ENCODE measurements at regions not wholly inside any gene's neighbourhood (a gene's known extent, or its start where the extent isn't known, plus 50 kb on each side); places are given as distances from the start of the nearest gene placed in this dataset.
A peak's percentile ranks its signal among the peaks of the same experiment; 100 is the strongest.

DNA sequence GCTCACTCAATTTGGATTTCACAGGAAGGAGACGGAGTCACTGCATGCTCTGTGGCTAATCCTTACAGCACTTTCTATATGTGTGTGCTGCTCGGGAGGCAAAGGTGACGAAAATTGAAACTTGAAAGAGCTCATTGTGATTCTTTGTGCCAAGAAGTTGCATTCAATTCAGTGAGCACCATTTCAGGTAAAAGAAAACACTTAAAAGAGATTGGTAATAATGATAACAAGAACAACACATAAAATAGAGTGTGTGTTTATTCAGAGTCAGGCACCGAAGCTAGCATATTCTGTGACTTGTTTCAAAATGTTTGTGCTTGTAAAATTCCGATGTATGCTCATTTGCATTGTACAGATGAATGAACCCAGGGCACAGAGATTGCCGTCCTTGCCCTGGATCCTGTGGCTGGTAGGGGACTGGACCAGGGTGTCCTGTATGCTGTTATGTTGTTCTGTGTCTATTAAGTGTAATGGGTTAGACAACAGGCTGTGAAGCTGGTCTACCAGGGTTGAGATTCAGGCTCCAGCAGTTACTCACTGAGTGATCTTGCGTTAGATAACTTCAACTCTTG is 193.3 kb upstream of the PROK2 start:
- DNase-seq, result peak in 1 of 2 donors; percentile 15
- no peaks in the 10 kb centered on the region for H3K36me3 ChIP-seq (ENCODE audit: control insufficient read depth, insufficient read depth, low read length)
- peaks cover 23% of the 10 kb centered on the region for H3K4me1 ChIP-seq (ENCODE audit: control insufficient read depth, insufficient read depth, low read length)
- H3K9me3 ChIP-seq (ENCODE audit: control insufficient read depth, low read depth, low read length), result no peaks in the 10 kb centered on the region
- H3K27me3 ChIP-seq (ENCODE audit: control insufficient read depth, insufficient read depth, low read length), result peaks cover 9% of the 10 kb centered on the region
- H3K27ac ChIP-seq (ENCODE audit: low read length), result peak overlapping the region; percentile 86
- WGBS (ENCODE audit: insufficient coverage, low lambda C conversion rate), result no CpG with 5 or more reads among the region's 7 CpGs
- no peak overlapping the region for H3K4me3 ChIP-seq (ENCODE audit: low read length)

DNA sequence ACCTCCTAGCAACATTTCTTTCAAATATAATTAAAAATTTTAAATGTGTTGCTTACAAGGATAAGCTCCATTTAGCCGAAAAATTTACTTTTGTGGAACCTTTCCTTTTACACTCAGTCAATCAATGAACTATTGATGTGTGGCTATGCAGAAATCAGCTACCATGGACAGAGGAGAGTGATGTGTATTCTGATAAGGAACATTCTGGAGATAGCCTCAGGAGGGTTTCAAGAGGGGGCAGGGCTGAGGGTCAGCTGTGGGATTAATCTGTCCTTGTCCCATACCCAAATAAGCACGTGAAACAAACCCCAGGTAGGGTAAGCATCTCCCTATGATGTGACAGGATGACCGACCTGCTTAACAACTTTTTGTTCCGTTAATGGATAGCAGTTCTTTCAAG is 192.6 kb upstream of the PROK2 start:
- no peaks in the 10 kb centered on the region for H3K9me3 ChIP-seq (ENCODE audit: control insufficient read depth, low read depth, low read length)
- DNase-seq, result no peak
- H3K4me3 ChIP-seq (ENCODE audit: low read length), result no peak overlapping the region
- H3K27me3 ChIP-seq (ENCODE audit: control insufficient read depth, insufficient read depth, low read length), result peaks cover 9% of the 10 kb centered on the region
- H3K4me1 ChIP-seq (ENCODE audit: control insufficient read depth, insufficient read depth, low read length), result peaks cover 18% of the 10 kb centered on the region
- no peaks in the 10 kb centered on the region for H3K36me3 ChIP-seq (ENCODE audit: control insufficient read depth, insufficient read depth, low read length)
- WGBS (ENCODE audit: insufficient coverage, low lambda C conversion rate), result 67% methylated on average over 1 of the region's 4 CpGs
- H3K27ac ChIP-seq (ENCODE audit: low read length), result no peak overlapping the region

GRCh38 chr3:71975573-71975972 is 190.6 kb upstream of the PROK2 start:
- Histone ChIP-seq H3K36me3 (ENCODE audit: control insufficient read depth, insufficient read depth, low read length) (no peaks in the 10 kb centered on the region), H3K9me3 (ENCODE audit: control insufficient read depth, low read depth, low read length) (no peaks in the 10 kb centered on the region), H3K4me3 (ENCODE audit: low read length) (no peak overlapping the region), H3K27ac (ENCODE audit: low read length) (no peak overlapping the region), H3K4me1 (ENCODE audit: control insufficient read depth, insufficient read depth, low read length) (peaks cover 13% of the 10 kb centered on the region), H3K27me3 (ENCODE audit: control insufficient read depth, insufficient read depth, low read length) (peaks cover 11% of the 10 kb centered on the region)
- WGBS (ENCODE audit: insufficient coverage, low lambda C conversion rate), result no CpG with 5 or more reads among the region's 2 CpGs
- DNase-seq, result no peak

DNA sequence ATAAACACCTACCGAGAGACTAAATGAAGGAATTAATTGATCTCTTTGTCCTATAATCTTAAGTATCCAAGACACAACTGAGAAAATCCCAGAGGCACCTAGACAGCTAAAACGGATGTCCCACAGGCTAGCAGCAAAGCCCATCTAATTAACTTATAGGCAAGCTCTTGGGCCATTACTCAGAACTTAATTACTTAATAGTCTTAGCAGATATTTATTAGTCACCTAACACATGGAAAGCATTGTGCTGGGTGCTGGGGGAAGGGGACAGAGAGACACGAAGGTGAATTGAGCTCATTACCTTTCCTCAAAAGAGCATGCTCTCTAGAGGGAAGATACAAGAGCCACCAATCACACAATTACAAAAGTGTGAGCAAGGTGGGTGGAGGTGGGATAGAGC is 189.8 kb upstream of the PROK2 start:
- no peaks in the 10 kb centered on the region for H3K9me3 ChIP-seq (ENCODE audit: control insufficient read depth, low read depth, low read length)
- H3K4me1 ChIP-seq (ENCODE audit: control insufficient read depth, insufficient read depth, low read length), result peaks cover 13% of the 10 kb centered on the region
- peaks cover 13% of the 10 kb centered on the region for H3K27me3 ChIP-seq (ENCODE audit: control insufficient read depth, insufficient read depth, low read length)
- no peak for DNase-seq
- H3K27ac ChIP-seq (ENCODE audit: low read length), result no peak overlapping the region
- H3K36me3 ChIP-seq (ENCODE audit: control insufficient read depth, insufficient read depth, low read length), result no peaks in the 10 kb centered on the region
- no peak overlapping the region for H3K4me3 ChIP-seq (ENCODE audit: low read length)
- WGBS (ENCODE audit: insufficient coverage, low lambda C conversion rate), result 90% methylated on average over 2 of the region's 3 CpGs

- no peaks in the 10 kb centered on the region for H3K36me3 ChIP-seq (ENCODE audit: control insufficient read depth, insufficient read depth, low read length)
- H3K4me1 ChIP-seq (ENCODE audit: control insufficient read depth, insufficient read depth, low read length), result peaks cover 9% of the 10 kb centered on the region
- no peaks in the 10 kb centered on the region for H3K9me3 ChIP-seq (ENCODE audit: control insufficient read depth, low read depth, low read length)
- peaks cover 18% of the 10 kb centered on the region for H3K27me3 ChIP-seq (ENCODE audit: control insufficient read depth, insufficient read depth, low read length)
- H3K27ac ChIP-seq (ENCODE audit: low read length), result no peak overlapping the region
- no peak for DNase-seq
- no peak overlapping the region for H3K4me3 ChIP-seq (ENCODE audit: low read length)
- no CpG with 5 or more reads among the region's 7 CpGs for WGBS (ENCODE audit: insufficient coverage, low lambda C conversion rate)
These were observed 188.5 kb upstream of the PROK2 start for GRCh38 chr3:71973274-71974030.

DNA sequence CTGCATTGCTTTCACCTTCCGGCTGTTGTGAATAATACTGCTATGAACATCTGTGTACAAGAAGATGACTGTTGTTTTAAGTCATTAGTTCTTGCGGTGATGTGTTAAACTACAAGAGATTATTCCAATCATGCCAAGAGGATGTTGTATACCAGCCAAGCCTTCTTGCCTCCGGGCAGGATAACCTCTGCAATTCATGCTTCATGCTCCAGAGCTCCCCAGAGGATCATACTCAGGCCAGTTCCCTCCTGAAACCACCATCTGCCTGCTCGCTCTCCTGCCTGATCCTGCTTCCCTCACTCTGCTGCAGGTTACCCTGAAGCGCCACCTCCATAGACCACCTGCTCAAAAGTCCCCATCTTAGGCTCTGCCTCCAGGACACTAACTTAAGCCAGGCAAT is 187.1 kb upstream of the PROK2 start:
- H3K9me3 ChIP-seq (ENCODE audit: control insufficient read depth, low read depth, low read length), result no peaks in the 10 kb centered on the region
- H3K4me1 ChIP-seq (ENCODE audit: control insufficient read depth, insufficient read depth, low read length), result no peaks in the 10 kb centered on the region
- no peaks in the 10 kb centered on the region for H3K36me3 ChIP-seq (ENCODE audit: control insufficient read depth, insufficient read depth, low read length)
- peaks cover 23% of the 10 kb centered on the region for H3K27me3 ChIP-seq (ENCODE audit: control insufficient read depth, insufficient read depth, low read length)
- no peak overlapping the region for H3K27ac ChIP-seq (ENCODE audit: low read length)
- no peak for DNase-seq
- no CpG with 5 or more reads among the region's 5 CpGs for WGBS (ENCODE audit: insufficient coverage, low lambda C conversion rate)
- no peak overlapping the region for H3K4me3 ChIP-seq (ENCODE audit: low read length)

DNA sequence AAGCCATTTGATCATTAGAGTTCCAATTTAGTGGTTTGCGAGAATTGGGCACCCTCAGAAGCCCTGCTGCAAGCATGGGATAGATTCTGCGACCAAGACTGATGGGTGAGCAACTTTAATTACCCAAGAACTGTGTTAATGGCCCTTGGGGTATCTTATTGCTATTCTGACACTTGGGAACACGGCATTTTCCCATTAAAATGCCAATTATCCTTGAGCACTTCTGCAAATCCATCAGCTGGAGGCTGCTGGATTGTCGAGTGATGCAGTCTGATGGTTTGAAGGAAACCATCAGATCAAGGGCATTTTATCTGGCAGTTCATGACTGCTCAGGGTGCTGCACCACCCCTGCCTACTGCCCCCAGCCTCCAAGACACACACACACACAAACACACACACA is 183.6 kb upstream of the PROK2 start:
- no peaks in the 10 kb centered on the region for H3K4me1 ChIP-seq (ENCODE audit: control insufficient read depth, insufficient read depth, low read length)
- no peak overlapping the region for H3K4me3 ChIP-seq (ENCODE audit: low read length)
- H3K9me3 ChIP-seq (ENCODE audit: control insufficient read depth, low read depth, low read length), result no peaks in the 10 kb centered on the region
- WGBS (ENCODE audit: insufficient coverage, low lambda C conversion rate), result no CpG with 5 or more reads among the region's 4 CpGs
- H3K27ac ChIP-seq (ENCODE audit: low read length), result no peak overlapping the region
- H3K36me3 ChIP-seq (ENCODE audit: control insufficient read depth, insufficient read depth, low read length), result no peaks in the 10 kb centered on the region
- no peak for DNase-seq
- peaks cover 27% of the 10 kb centered on the region for H3K27me3 ChIP-seq (ENCODE audit: control insufficient read depth, insufficient read depth, low read length)

DNA sequence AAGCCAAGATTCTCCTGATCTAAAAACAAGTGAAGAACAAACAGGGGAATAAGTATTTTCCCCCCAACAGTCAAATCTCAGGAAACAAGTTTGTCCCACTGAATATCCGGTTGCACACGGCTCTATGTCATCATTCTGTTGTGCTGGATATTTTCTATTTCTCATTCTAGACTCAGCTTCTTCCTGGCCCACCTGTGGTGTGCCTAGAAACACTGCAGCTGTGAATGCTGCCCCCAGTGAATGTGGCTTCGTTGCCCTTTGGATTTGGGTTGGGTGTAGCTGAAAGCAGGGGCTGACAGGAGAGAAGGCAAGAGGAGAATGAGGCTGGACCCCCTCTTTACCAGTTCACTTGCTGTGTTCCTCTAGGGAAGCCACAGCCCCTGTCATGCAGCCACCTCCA is 181.2 kb upstream of the PROK2 start:
- Histone ChIP-seq H3K9me3 (ENCODE audit: control insufficient read depth, low read depth, low read length) (no peaks in the 10 kb centered on the region), H3K4me1 (ENCODE audit: control insufficient read depth, insufficient read depth, low read length) (no peaks in the 10 kb centered on the region)
- WGBS (ENCODE audit: insufficient coverage, low lambda C conversion rate), result 77% methylated on average over 2 of the region's 3 CpGs

GRCh38 chr3:71964170-71964569 is 179.2 kb upstream of the PROK2 start:
- Histone ChIP-seq H3K4me3 (ENCODE audit: low read length) (no peak overlapping the region), H3K27me3 (ENCODE audit: control insufficient read depth, insufficient read depth, low read length) (peaks cover 24% of the 10 kb centered on the region), H3K36me3 (ENCODE audit: control insufficient read depth, insufficient read depth, low read length) (no peaks in the 10 kb centered on the region), H3K27ac (ENCODE audit: low read length) (no peak overlapping the region), H3K4me1 (ENCODE audit: control insufficient read depth, insufficient read depth, low read length) (no peaks in the 10 kb centered on the region), H3K9me3 (ENCODE audit: control insufficient read depth, low read depth, low read length) (no peaks in the 10 kb centered on the region)
- WGBS (ENCODE audit: insufficient coverage, low lambda C conversion rate), result no CpG with 5 or more reads among the region's 1 CpG
- no peak for DNase-seq

More for the DNA sequence above, 181.2 kb upstream of the PROK2 start:
- H3K36me3 ChIP-seq (ENCODE audit: control insufficient read depth, insufficient read depth, low read length), result no peaks in the 10 kb centered on the region
- peaks cover 27% of the 10 kb centered on the region for H3K27me3 ChIP-seq (ENCODE audit: control insufficient read depth, insufficient read depth, low read length)
- no peak overlapping the region for H3K4me3 ChIP-seq (ENCODE audit: low read length)
- DNase-seq, result no peak
- H3K27ac ChIP-seq (ENCODE audit: low read length), result no peak overlapping the region

- H3K27ac ChIP-seq (ENCODE audit: low read length), result no peak overlapping the region
- H3K4me3 ChIP-seq (ENCODE audit: low read length), result no peak overlapping the region
- no peaks in the 10 kb centered on the region for H3K9me3 ChIP-seq (ENCODE audit: control insufficient read depth, low read depth, low read length)
- H3K36me3 ChIP-seq (ENCODE audit: control insufficient read depth, insufficient read depth, low read length), result no peaks in the 10 kb centered on the region
- WGBS (ENCODE audit: insufficient coverage, low lambda C conversion rate), result 100% methylated on average over 1 of the region's 8 CpGs
- H3K27me3 ChIP-seq (ENCODE audit: control insufficient read depth, insufficient read depth, low read length), result peaks cover 16% of the 10 kb centered on the region
- H3K4me1 ChIP-seq (ENCODE audit: control insufficient read depth, insufficient read depth, low read length), result no peaks in the 10 kb centered on the region
- no peak for DNase-seq
These were observed 177.8 kb upstream of the PROK2 start for GRCh38 chr3:71962561-71963240.
